ENCODE measurements at regions not wholly inside any gene's neighbourhood (a gene's known extent, or its start where the extent isn't known, plus 50 kb on each side); places are given as distances from the start of the nearest gene placed in this dataset.

GRCh38 chr4:104941661-104942062 lies 205.0 kb upstream of the TET2 start:
- H3K4me3 ChIP-seq (replicated peaks; ENCODE audit: low read depth, low read length) = no peak overlapping the region
- TF ChIP-seq CTCF (IDR thresholded peaks at IDR 0.05; ENCODE audit: low read depth, low read length, missing control alignments) = no peak
- no peak for DNase-seq (ENCODE audit: extremely low read depth, low read depth)

- DNase-seq (ENCODE audit: extremely low read depth, low read depth) = no peak
- no peak overlapping the region for H3K4me3 ChIP-seq (replicated peaks; ENCODE audit: low read depth, low read length)
- no peak for TF ChIP-seq CTCF (IDR thresholded peaks at IDR 0.05; ENCODE audit: low read depth, low read length, missing control alignments)
Measured at GRCh38 chr4:104942990-104943743, 203.5 kb upstream of the TET2 start.

GRCh38 chr4:104944596-104944995 lies 202.1 kb upstream of the TET2 start:
- H3K4me3 ChIP-seq (replicated peaks; ENCODE audit: low read depth, low read length) = no peak overlapping the region
- no peak for TF ChIP-seq CTCF (IDR thresholded peaks at IDR 0.05; ENCODE audit: low read depth, low read length, missing control alignments)
- no peak for DNase-seq (ENCODE audit: extremely low read depth, low read depth)

GRCh38 chr4:104964410-104965175 lies 182.1 kb upstream of the TET2 start:
- TF ChIP-seq CTCF (IDR thresholded peaks at IDR 0.05; ENCODE audit: low read depth, low read length, missing control alignments) = no peak
- DNase-seq (ENCODE audit: extremely low read depth, low read depth) = no peak

GRCh38 chr4:104966349-104967033 lies 180.2 kb upstream of the TET2 start:
- no peak overlapping the region for H3K4me3 ChIP-seq (replicated peaks; ENCODE audit: low read depth, low read length)
- no peak for DNase-seq (ENCODE audit: extremely low read depth, low read depth)
- TF ChIP-seq CTCF (IDR thresholded peaks at IDR 0.05; ENCODE audit: low read depth, low read length, missing control alignments) = no peak

More at GRCh38 chr4:104964410-104965175, 182.1 kb upstream of the TET2 start:
- H3K4me3 ChIP-seq (replicated peaks; ENCODE audit: low read depth, low read length) = no peak overlapping the region

- no peak for DNase-seq (ENCODE audit: extremely low read depth, low read depth)
- no peak overlapping the region for H3K4me3 ChIP-seq (replicated peaks; ENCODE audit: low read depth, low read length)
Measured at GRCh38 chr4:104967034-104967401, 179.7 kb upstream of the TET2 start.

More at GRCh38 chr4:104967034-104967401, 179.7 kb upstream of the TET2 start:
- TF ChIP-seq CTCF (IDR thresholded peaks at IDR 0.05; ENCODE audit: low read depth, low read length, missing control alignments) = no peak
